Neuronal stem cell (in vitro differentiated cells): ENCODE measurements at regions not wholly inside any gene's neighbourhood (a gene's known extent, or its start where the extent isn't known, plus 50 kb on each side); places are given as distances from the start of the nearest gene placed in this dataset.

Experiments
- DNase-seq: peaks from one replicate; pipeline ENCODE4 v3.0.0-alpha.2; 2013; ENCODE audit warnings: low spot score
- H2AFZ ChIP-seq: one replicate; pipeline ENCODE4 v1.6.1; 2013; ENCODE audit warnings: mild to moderate bottlenecking, low read length, inconsistent platforms
- H2AK5ac ChIP-seq: 2 replicates; pipeline ENCODE4 v1.6.1; 2013; ENCODE audit warnings: low read depth, mild to moderate bottlenecking, inconsistent platforms, low read length, moderate library complexity, mixed read lengths
- H2BK120ac ChIP-seq: 2 replicates; pipeline ENCODE4 v1.6.1; 2013; ENCODE audit warnings: low read depth, mild to moderate bottlenecking, inconsistent platforms, low read length, moderate library complexity, mixed read lengths
- H2BK12ac ChIP-seq: one replicate; pipeline ENCODE4 v1.6.1; 2013; ENCODE audit warnings: low read length, inconsistent platforms
- H2BK15ac ChIP-seq: 2 replicates; pipeline ENCODE4 v1.6.1; 2013; ENCODE audit warnings: mild to moderate bottlenecking, low read length, inconsistent platforms, mixed read lengths
- H2BK5ac ChIP-seq: one replicate; pipeline ENCODE4 v1.6.1; 2013; ENCODE audit warnings: inconsistent platforms, mild to moderate bottlenecking, low read length, moderate library complexity
- H3K14ac ChIP-seq: one replicate; pipeline ENCODE4 v1.6.1; 2013; ENCODE audit warnings: low read length, inconsistent platforms
- H3K18ac ChIP-seq: 2 replicates; pipeline ENCODE4 v1.6.1; 2013; ENCODE audit warnings: low read length, inconsistent platforms
- H3K23ac ChIP-seq: 2 replicates; pipeline ENCODE4 v1.6.1; 2013; ENCODE audit warnings: low read depth, mild to moderate bottlenecking, mixed read lengths, low read length, inconsistent platforms; ENCODE audit not compliant: poor library complexity
- H3K27ac ChIP-seq: replicated peaks from 3 replicates; pipeline ENCODE4 v1.5.1; 2013; ENCODE audit warnings: low read length, inconsistent platforms
- H3K27me3 ChIP-seq, 3 experiments: 2 replicates each; pipeline ENCODE4 v1.6.1; 2013; ENCODE audit warnings: low read length in 3 of 3, mild to moderate bottlenecking in 2 of 3, inconsistent platforms in 1 of 3, low read depth in 1 of 3, mixed read lengths in 1 of 3, moderate library complexity in 1 of 3; ENCODE audit not compliant: control insufficient read depth in 3 of 3, insufficient read depth in 3 of 3
- H3K36me3 ChIP-seq, 2 donors: replicated peaks in 1 of 2; 2 replicates each; pipeline ENCODE4 v1.6.1; 2013; ENCODE audit warnings: low read length in 2 of 2; ENCODE audit not compliant: control insufficient read depth in 2 of 2, insufficient read depth in 2 of 2
- H3K4ac ChIP-seq: 2 replicates; pipeline ENCODE4 v1.6.1; 2013; ENCODE audit warnings: inconsistent platforms, mild to moderate bottlenecking, low read length, moderate library complexity
- H3K4me1 ChIP-seq, 2 donors: 1 replicate in 1 of 2; 2 replicates in 1 of 2; pipeline ENCODE4 v1.6.1; 2013; ENCODE audit warnings: low read length in 2 of 2, low read depth in 1 of 2; ENCODE audit not compliant: control insufficient read depth in 2 of 2, insufficient read depth in 1 of 2
- H3K4me2 ChIP-seq: one replicate; pipeline ENCODE4 v1.6.1; 2013; ENCODE audit warnings: mild to moderate bottlenecking, low read length, inconsistent platforms; ENCODE audit not compliant: insufficient read depth, poor library complexity, severe bottlenecking
- H3K4me3 ChIP-seq, 2 donors: 2 replicates each; pipeline ENCODE4 v1.5.1; 2013; ENCODE audit warnings: low read length in 2 of 2, mild to moderate bottlenecking in 2 of 2, inconsistent platforms in 1 of 2, moderate library complexity in 1 of 2
- H3K79me1 ChIP-seq: one replicate; pipeline ENCODE4 v1.6.1; 2013; ENCODE audit warnings: low read depth, mild to moderate bottlenecking, inconsistent platforms, low read length, moderate library complexity
- H3K9ac ChIP-seq: one replicate; pipeline ENCODE4 v1.6.1; 2013; ENCODE audit warnings: mild to moderate bottlenecking, low read depth, low read length, inconsistent platforms; ENCODE audit not compliant: poor library complexity
- H3K9me3 ChIP-seq, 2 donors: replicated peaks in 1 of 2; 2 replicates each; pipeline versions ENCODE3 to v1.6.1; 2013; ENCODE audit warnings: low read length in 2 of 2, mild to moderate bottlenecking in 2 of 2, inconsistent platforms in 1 of 2, low read depth in 1 of 2, mixed read lengths in 1 of 2, moderate library complexity in 1 of 2; ENCODE audit not compliant: control insufficient read depth in 2 of 2, insufficient read depth in 1 of 2
- H4K8ac ChIP-seq: one replicate; pipeline ENCODE4 v1.6.1; 2013; ENCODE audit warnings: low read depth, mild to moderate bottlenecking, inconsistent platforms, low read length, moderate library complexity
- H4K91ac ChIP-seq: one replicate; pipeline ENCODE4 v1.6.1; 2013; ENCODE audit warnings: low read length, low read depth, mild to moderate bottlenecking, inconsistent platforms; ENCODE audit not compliant: poor library complexity
- WGBS, 2 donors: extraction: QIAGEN DNeasy Blood & Tissue Kit; methylation state at CpG; one replicate each; pipeline ENCODE4 v1.1.7; 2013; ENCODE audit warnings: missing lambda C conversion rate in 2 of 2, mixed read lengths in 1 of 2; ENCODE audit not compliant: insufficient read length in 2 of 2, insufficient replicate concordance in 1 of 2; ENCODE audit errors: extremely low coverage in 2 of 2; 5-methylcytosine and 5-hydroxymethylcytosine counted together

DNA sequence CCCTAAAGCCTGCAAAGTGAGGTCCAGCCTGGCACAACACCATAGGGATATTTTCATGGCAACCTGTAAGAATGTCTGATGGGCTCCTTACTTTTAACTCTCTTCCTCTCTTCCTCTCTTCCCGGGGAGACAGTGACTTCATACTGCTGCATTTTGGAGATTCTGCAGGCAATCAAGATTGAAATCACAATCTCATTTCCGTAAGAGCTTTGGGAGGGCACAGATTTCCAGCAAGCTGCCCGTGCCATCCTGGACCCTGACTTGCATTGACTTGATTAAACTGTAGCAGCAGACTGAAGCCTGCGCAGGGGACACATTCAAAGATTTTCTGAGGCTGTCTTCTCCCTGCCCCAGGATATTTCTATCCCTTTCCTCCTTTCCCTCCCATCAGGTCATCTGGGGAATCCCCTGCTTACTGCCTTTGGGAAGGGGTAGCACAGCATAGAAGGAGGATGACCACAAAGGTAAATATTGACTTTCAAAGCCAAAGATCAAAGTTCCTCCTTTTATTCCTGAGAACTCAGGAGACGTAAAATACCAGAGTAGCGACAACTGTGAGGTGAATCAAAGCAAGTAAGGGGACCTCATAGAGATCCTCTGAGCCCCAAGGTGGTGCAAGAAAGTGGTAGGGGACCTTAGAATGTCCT is 504.0 kb upstream of the ARID1B start:
- H2AK5ac ChIP-seq: no peak overlapping the region
- H3K4ac ChIP-seq: no peak overlapping the region
- no peak overlapping the region for H3K18ac ChIP-seq
- H4K8ac ChIP-seq: no peak overlapping the region
- no peak for DNase-seq
- H3K4me1 ChIP-seq: no peaks in the 10 kb centered on the region
- no peak overlapping the region for H3K9ac ChIP-seq
- WGBS, 2 donors: no CpG with 5 or more reads among the region's 6 CpGs
- no peak overlapping the region for H2AFZ ChIP-seq
- no peak overlapping the region for H3K4me3 ChIP-seq
- H3K23ac ChIP-seq: no peak overlapping the region
- no peak overlapping the region for H3K27ac ChIP-seq
- no peak overlapping the region for H2BK12ac ChIP-seq
- H2BK15ac ChIP-seq: no peak overlapping the region
- H3K14ac ChIP-seq: no peak overlapping the region
- no peaks in the 10 kb centered on the region for H3K79me1 ChIP-seq
- no peaks in the 10 kb centered on the region for H3K36me3 ChIP-seq
- H3K4me2 ChIP-seq: no peak overlapping the region
- peaks cover 0 to 4% of the 10 kb centered on the region in 2 donors for H3K9me3 ChIP-seq
- H4K91ac ChIP-seq: no peak overlapping the region
- H3K27me3 ChIP-seq: no peaks in the 10 kb centered on the region
- H2BK120ac ChIP-seq: no peak overlapping the region
- H2BK5ac ChIP-seq: no peak overlapping the region

DNA sequence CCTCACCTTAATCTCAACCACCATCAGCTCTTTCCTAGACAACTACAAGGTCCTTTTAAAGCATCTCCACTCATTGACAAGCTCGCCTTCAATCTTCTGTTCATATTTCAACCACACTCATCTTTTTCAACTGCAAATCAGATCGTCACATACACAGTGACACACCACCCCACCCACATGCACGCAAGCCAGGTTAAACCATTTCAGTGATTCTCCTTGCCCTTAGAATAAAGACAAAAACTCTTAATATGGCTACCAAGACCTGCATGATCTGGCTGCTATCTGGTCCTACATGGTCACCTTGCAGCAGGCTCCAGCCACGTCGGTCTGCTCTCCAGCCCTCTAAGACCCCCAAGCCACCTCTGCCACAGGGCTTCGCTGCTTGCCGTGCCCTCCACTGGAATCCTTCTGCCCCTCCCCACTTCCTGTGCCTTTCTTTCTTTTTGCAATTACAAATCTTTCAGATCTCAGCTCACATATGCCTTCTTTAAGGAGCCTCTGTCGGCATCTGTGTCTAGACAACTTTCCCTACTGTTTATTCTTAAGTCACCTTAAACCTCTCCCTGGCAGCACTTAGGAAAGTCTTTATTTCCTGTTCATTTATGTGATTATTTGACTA is 507.3 kb upstream of the ARID1B start:
- Histone ChIP-seq H2AFZ (no peak overlapping the region), H2BK15ac (no peak overlapping the region), H2BK5ac (no peak overlapping the region), H3K9ac (no peak overlapping the region), H3K4me2 (no peak overlapping the region), H3K4me3 (no peak overlapping the region), H4K8ac (no peak overlapping the region), H3K14ac (no peak overlapping the region), H3K9me3 (peaks cover 0 to 2% of the 10 kb centered on the region in 2 donors), H3K4ac (no peak overlapping the region), H3K27ac (no peak overlapping the region), H4K91ac (no peak overlapping the region), H3K79me1 (no peaks in the 10 kb centered on the region), H3K18ac (no peak overlapping the region), H2BK12ac (no peak overlapping the region), H2BK120ac (no peak overlapping the region), H3K23ac (no peak overlapping the region), H2AK5ac (no peak overlapping the region), H3K27me3 (no peaks in the 10 kb centered on the region), H3K36me3 (no peaks in the 10 kb centered on the region), H3K4me1 (no peaks in the 10 kb centered on the region)
- DNase-seq: no peak
- no CpG with 5 or more reads among the region's 8 CpGs for WGBS, 2 donors

DNA sequence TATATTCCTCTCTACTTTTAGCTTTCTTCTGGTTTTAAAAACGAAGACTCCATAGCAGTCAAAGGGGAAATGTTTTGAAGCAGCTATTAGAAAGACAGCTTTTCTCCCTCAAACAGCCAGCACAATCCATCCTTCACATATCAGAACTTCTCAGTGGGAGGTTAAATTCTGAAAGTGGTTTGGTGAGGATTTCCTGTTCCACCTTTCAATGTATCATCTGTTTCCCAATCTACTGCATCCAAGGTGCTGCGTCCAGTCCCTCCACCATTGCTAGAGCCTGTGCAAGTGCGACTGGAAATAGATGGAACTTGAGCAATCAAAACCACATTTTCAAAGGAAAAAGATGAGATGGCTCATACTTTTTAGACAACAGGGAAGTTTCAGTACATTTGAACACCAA is 508.3 kb upstream of the ARID1B start:
- no peak overlapping the region for H2AK5ac ChIP-seq
- no peak overlapping the region for H3K18ac ChIP-seq
- H3K79me1 ChIP-seq: no peaks in the 10 kb centered on the region
- H3K14ac ChIP-seq: no peak overlapping the region
- no peak overlapping the region for H4K91ac ChIP-seq
- H2BK12ac ChIP-seq: no peak overlapping the region
- no peak overlapping the region for H3K23ac ChIP-seq
- H2BK15ac ChIP-seq: no peak overlapping the region
- H3K4me1 ChIP-seq: no peaks in the 10 kb centered on the region
- no peak overlapping the region for H2AFZ ChIP-seq
- H3K27ac ChIP-seq: no peak overlapping the region
- no peak overlapping the region for H3K9ac ChIP-seq
- no peak overlapping the region for H2BK5ac ChIP-seq
- H3K9me3 ChIP-seq: no peaks in the 10 kb centered on the region
- DNase-seq: no peak
- no peaks in the 10 kb centered on the region for H3K36me3 ChIP-seq
- H4K8ac ChIP-seq: no peak overlapping the region
- H3K4me3 ChIP-seq: no peak overlapping the region
- H3K4me2 ChIP-seq: no peak overlapping the region
- WGBS, 2 donors: no CpG with 5 or more reads among the region's 3 CpGs
- H3K4ac ChIP-seq: no peak overlapping the region
- no peaks in the 10 kb centered on the region for H3K27me3 ChIP-seq
- H2BK120ac ChIP-seq: no peak overlapping the region

DNA sequence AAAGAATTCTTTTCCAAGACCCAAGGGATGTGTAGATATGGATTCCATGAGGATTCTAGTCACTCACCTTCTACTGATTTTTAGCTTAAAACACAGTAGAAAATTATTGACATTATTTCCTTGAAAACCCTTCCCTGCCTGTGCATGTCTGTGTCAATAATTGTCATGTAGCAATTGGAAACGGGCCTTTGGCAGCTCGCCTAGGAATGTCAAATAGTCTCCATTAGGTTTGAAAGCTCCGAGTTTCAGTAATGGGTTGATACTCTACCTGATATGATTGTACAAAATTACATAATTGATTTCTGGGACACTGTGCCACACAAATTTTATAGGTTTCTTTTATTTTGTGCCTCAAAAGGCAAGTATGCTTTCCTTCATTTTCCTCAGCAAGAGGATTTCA is 515.2 kb upstream of the ARID1B start:
- Histone ChIP-seq H3K23ac (no peak overlapping the region), H3K4me3 (no peak overlapping the region), H3K18ac (no peak overlapping the region), H2BK5ac (no peak overlapping the region), H3K4ac (no peak overlapping the region), H3K79me1 (no peaks in the 10 kb centered on the region), H3K4me2 (no peak overlapping the region), H3K4me1 (no peaks in the 10 kb centered on the region), H3K27ac (no peak overlapping the region), H3K36me3 (no peaks in the 10 kb centered on the region), H4K91ac (no peak overlapping the region), H3K14ac (no peak overlapping the region), H3K9ac (no peak overlapping the region), H2BK15ac (no peak overlapping the region), H2AK5ac (no peak overlapping the region), H2AFZ (no peak overlapping the region), H4K8ac (no peak overlapping the region), H2BK120ac (no peak overlapping the region), H3K27me3 (no peaks in the 10 kb centered on the region), H2BK12ac (no peak overlapping the region), H3K9me3 (no peaks in the 10 kb centered on the region)
- WGBS, 2 donors: no CpG with 5 or more reads among the region's 3 CpGs
- no peak for DNase-seq
